ENCODE measurements at regions not wholly inside any gene's neighbourhood (a gene's known extent, or its start where the extent isn't known, plus 50 kb on each side); places are given as distances from the start of the nearest gene placed in this dataset.

- Histone ChIP-seq H3K9me3 (replicated peaks in 1 of 3) (no peaks in the 10 kb centered on the region), H3K27ac (peak overlapping the region in 1 of 5 donors; percentile 53), H3K4me1 (replicated peaks in 1 of 2) (no peaks in the 10 kb centered on the region), H3K36me3 (replicated peaks in 1 of 2) (no peaks in the 10 kb centered on the region), H3K27me3 (no peaks in the 10 kb centered on the region), H3K4me3 (no peak overlapping the region)
- 14 to 41% (median 28%) methylated on average over 3 of the region's 3 CpGs for WGBS, 4 donors
- peak in 5 of 7 donors; percentile 27 to 68 (median 60) for DNase-seq
- TF ChIP-seq POLR2A (IDR thresholded peaks at IDR 0.05): no peak
- TF ChIP-seq, protein P1, sequence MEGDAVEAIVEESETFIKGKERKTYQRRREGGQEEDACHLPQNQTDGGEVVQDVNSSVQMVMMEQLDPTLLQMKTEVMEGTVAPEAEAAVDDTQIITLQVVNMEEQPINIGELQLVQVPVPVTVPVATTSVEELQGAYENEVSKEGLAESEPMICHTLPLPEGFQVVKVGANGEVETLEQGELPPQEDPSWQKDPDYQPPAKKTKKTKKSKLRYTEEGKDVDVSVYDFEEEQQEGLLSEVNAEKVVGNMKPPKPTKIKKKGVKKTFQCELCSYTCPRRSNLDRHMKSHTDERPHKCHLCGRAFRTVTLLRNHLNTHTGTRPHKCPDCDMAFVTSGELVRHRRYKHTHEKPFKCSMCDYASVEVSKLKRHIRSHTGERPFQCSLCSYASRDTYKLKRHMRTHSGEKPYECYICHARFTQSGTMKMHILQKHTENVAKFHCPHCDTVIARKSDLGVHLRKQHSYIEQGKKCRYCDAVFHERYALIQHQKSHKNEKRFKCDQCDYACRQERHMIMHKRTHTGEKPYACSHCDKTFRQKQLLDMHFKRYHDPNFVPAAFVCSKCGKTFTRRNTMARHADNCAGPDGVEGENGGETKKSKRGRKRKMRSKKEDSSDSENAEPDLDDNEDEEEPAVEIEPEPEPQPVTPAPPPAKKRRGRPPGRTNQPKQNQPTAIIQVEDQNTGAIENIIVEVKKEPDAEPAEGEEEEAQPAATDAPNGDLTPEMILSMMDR (IDR thresholded peaks at IDR 0.05): no peak
- intact Hi-C loops (cut with DNase I): no loop called here
These were observed 110.5 kb upstream of the KLF4 start for GRCh38 chr9:107600060-107600573.

GRCh38 chr9:107597743-107598217, 108.2 kb upstream of the KLF4 start:
- Histone ChIP-seq H3K27ac (no peak overlapping the region), H3K27me3 (no peaks in the 10 kb centered on the region), H3K4me3 (no peak overlapping the region), H3K9me3 (replicated peaks in 1 of 3) (no peaks in the 10 kb centered on the region), H3K4me1 (replicated peaks in 1 of 2) (no peaks in the 10 kb centered on the region), H3K36me3 (replicated peaks in 1 of 2) (no peaks in the 10 kb centered on the region)
- TF ChIP-seq, protein P1 (IDR thresholded peaks at IDR 0.05): no peak
- 86 to 88% (median 88%) methylated on average over 7 of the region's 7 CpGs for WGBS, 4 donors
- intact Hi-C loops (cut with DNase I): no loop called here
- no peak for DNase-seq

GRCh38 chr9:107594908-107595530, 105.5 kb upstream of the KLF4 start:
- Histone ChIP-seq H3K27me3 (no peaks in the 10 kb centered on the region), H3K4me1 (replicated peaks in 1 of 2) (no peaks in the 10 kb centered on the region), H3K27ac (no peak overlapping the region), H3K36me3 (replicated peaks in 1 of 2) (no peaks in the 10 kb centered on the region), H3K4me3 (no peak overlapping the region), H3K9me3 (replicated peaks in 1 of 3) (no peaks in the 10 kb centered on the region)
- intact Hi-C loops (cut with DNase I): no loop called here
- no peak for TF ChIP-seq POLR2A (IDR thresholded peaks at IDR 0.05)
- TF ChIP-seq, protein P1 (IDR thresholded peaks at IDR 0.05): no peak
- no peak for DNase-seq
- 83 to 89% (median 84%) methylated on average over 3 of the region's 3 CpGs for WGBS, 4 donors

DNA sequence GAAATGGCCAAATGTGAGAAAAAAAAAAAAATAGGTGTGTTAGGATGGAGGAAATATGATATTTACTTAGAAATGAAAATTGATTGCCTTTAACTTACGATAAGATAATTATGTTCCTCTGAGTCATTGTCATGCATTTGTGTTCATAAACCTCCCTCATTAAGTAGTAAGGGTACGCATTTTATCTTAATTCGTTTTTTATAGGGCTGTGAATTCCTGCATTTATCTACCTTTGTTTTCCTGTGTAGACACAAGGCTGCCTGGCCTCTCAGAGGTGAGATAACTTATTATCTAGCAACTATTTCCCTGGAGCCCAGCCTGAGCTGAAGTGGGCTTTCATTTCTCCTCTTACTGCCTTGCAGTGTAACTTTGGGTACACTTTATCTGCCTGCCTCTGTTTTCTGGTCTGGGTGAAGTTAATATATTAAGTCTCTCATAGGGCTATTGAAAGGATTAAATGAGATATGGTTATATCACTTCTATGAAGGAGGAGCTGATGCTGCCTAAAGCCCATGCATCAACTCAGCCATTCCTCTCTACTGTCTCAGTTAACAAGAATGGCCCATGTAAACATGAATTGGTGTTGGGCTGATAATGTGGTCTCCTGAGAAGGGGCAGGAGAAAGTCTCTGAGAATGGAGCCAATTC, 103.8 kb upstream of the KLF4 start:
- Histone ChIP-seq H3K27me3 (no peaks in the 10 kb centered on the region), H3K4me3 (no peak overlapping the region), H3K9me3 (replicated peaks in 1 of 3) (no peaks in the 10 kb centered on the region), H3K27ac (no peak overlapping the region), H3K36me3 (replicated peaks in 1 of 2) (no peaks in the 10 kb centered on the region), H3K4me1 (replicated peaks in 1 of 2) (no peaks in the 10 kb centered on the region)
- TF ChIP-seq, protein P1 (IDR thresholded peaks at IDR 0.05): no peak
- no peak for TF ChIP-seq POLR2A (IDR thresholded peaks at IDR 0.05)
- 65 to 76% (median 70%) methylated on average over 3 of the region's 3 CpGs for WGBS, 4 donors
- no peak for DNase-seq
- intact Hi-C loops (cut with DNase I): no loop called here

All from adrenal gland (tissue), 9 donors.